Fibroblast of upper back skin (primary cell): ENCODE measurements at regions not wholly inside any gene's neighbourhood (a gene's known extent, or its start where the extent isn't known, plus 50 kb on each side); places are given as distances from the start of the nearest gene placed in this dataset.
A peak's percentile ranks its signal among the peaks of the same experiment; 100 is the strongest.
"Not testable (repeated sequence)": the region's sequence is repeated elsewhere in the genome, so short reads cannot be mapped to it uniquely, and the experiment has no call there.

Experiments
- DNase-seq: peaks from one replicate; pipeline ENCODE4 v3.0.0-alpha.2; 2013

DNA sequence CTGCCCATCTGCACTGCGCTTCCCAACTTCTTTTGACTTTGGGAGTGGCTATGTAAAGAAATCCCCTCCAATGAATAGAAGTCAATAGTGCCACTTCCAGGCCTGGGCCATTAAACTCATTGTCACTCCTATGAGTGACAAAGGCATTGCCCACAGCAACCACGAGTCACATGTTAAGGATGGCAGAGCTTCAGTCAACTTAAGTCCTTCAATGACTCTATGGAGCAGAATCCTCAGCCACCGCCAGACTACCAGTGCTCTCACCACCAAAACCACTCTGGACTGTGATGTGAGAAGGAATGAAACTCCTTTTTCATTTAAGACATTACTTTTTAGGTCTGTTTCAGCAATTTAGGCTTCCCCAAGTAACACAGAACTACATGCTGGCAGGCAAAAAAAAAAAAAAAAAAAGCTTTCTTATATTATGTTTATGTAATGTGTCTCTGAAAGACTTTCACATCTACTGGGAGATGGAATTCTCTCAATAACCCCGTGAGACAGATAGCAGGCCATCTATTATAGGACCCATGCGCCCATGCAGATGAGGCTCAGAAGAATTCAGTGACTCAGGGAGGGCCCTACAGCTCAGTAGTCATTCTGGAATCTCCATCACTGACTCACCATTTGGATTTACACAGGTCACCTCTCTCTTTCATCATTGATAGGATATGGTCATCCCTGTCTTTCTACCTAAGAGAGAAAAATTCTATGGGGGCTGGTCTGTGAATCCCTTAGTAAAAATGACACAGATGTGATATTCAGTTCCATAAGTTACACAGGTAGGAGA lies 180.5 kb downstream of the CEMIP2 start:
- peak; percentile 76 for DNase-seq

GRCh38 chr9:71583792-71584191 lies 184.5 kb downstream of the CEMIP2 start:
- no peak for DNase-seq

DNA sequence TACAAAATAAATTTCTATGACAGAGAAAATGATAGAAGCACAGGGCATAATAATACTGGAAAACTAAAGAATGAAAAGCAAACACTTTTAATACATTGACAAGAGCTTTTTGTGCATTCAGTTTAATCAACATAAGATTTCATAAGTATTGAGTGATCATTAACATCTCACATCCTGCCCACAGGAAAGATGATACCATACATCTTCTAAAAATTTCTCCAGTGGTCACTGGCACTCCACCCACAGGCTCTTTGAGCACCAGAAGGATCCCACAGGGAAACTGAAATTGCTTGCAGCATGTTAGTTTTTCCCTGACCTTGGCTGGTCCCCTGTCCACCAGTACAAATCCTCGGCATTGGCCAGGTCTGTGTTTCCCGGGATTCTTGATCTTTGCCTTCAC lies 186.0 kb downstream of the CEMIP2 start:
- DNase-seq, result no peak

GRCh38 chr9:71581101-71581500 lies 187.2 kb downstream of the CEMIP2 start:
- DNase-seq, result no peak

DNA sequence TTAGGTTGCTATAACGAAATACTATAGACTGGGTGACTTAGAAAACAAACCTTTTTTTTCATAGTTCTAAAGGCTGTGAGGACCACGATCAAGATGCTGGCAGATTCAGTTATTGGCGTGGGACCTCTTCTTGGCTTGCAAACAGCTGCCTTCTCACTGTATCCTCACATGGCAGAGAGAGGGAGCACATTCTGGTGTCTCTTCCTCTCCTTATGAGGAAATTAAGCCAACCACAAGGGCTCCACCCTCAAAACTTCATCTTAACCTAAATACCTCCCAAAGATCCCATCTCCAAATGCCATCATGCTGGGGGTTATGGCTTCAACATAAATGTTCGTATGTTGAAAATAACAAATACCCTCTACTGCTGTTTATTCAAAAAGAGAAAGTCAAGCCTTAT lies 197.1 kb downstream of the CEMIP2 start:
- DNase-seq, result no peak

- DNase-seq, result no peak
These were observed 200.4 kb downstream of the CEMIP2 start for GRCh38 chr9:71567890-71568289.

DNA sequence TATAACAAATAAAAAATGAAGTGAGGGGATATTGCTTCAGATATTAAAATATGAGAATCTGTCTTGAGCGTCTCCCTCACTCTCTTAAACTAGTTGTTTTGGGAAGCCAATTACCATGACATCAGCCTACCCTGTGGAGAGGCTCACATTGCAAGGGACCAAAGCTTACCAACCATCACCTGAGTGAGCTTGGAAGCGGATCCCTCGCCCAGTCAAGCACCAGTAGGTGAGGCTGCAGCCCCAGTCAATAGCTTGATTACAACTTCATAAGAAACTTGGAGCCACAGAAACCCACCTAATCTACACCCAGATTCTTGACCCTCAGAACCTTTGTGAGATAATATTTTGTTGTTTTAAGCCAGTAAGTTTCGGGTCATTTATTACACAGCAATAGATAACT lies 206.2 kb downstream of the CEMIP2 start:
- DNase-seq, result no peak

DNA sequence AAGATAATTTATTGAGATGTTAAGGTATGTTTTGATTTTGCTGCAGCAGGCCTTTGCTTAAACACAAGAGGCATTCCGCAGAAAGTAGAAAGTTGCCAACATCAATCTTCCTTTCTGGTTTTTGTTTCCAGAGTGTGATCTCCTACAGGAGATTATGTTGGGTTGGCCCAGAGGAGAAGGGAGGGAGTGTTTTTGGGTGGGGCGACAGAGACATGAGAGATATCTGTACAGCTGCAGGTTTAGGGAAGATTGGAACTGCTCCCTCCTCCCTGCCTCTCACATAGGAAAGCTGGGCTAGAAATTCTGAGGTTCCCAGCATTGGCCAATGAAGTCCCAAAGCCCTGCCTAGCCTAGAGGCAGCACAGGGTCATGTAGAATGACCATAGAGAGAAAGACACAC lies 211.0 kb downstream of the CEMIP2 start:
- DNase-seq, result no peak

GRCh38 chr9:71552480-71552879 lies 215.8 kb downstream of the CEMIP2 start:
- DNase-seq, result no peak

DNA sequence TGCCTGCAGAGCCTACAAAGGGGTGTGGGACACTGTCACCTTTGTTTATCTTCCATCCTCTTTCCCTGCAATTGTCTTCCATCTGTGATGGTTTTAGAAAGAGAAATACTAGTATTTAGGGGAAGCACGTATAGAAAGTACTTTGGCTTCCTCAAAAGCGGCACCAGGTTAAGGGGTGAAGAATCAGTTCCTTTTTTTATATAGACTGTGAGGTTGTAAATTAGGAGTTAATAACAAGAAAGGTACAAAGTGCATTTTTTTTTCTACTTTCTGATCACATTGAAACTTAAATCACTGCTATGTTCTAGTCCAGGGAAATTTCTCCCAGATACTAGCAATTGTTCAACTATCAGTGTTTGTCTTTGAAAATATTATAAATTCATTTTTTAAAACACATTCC lies 219.3 kb downstream of the CEMIP2 start:
- DNase-seq, result no peak

- no peak for DNase-seq
These were observed 223.8 kb downstream of the CEMIP2 start for GRCh38 chr9:71544464-71544863.

- no peak for DNase-seq
These were observed 226.9 kb downstream of the CEMIP2 start for GRCh38 chr9:71541436-71541835.

GRCh38 chr9:71524996-71525580 lies 243.2 kb downstream of the CEMIP2 start:
- DNase-seq, result no peak

- DNase-seq, result no peak
These were observed 243.8 kb downstream of the CEMIP2 start for GRCh38 chr9:71524516-71524915.

DNA sequence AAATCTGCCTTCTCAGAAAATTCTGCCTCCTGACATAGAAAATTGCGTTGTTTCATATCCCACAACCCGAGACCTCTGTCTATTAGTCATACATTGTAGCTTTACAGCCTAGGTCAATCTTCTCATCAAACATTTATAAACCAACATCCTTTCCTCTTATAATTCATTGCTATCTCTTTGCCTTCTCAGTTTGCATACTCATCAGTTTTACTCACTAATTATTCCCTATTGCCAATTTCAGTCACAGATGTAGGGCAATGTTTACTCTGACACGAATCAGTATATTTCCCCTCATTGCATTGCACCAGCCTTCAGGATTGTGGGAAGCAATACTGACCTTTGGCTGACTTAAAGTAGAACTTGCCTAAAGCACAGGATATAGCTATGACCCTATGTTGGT lies 247.2 kb downstream of the CEMIP2 start:
- DNase-seq, result no peak

- DNase-seq, result no peak
These were observed 249.1 kb downstream of the CEMIP2 start for GRCh38 chr9:71519098-71519696.

GRCh38 chr9:71518045-71518827 lies 250.1 kb downstream of the CEMIP2 start:
- peak; percentile 56 for DNase-seq

DNA sequence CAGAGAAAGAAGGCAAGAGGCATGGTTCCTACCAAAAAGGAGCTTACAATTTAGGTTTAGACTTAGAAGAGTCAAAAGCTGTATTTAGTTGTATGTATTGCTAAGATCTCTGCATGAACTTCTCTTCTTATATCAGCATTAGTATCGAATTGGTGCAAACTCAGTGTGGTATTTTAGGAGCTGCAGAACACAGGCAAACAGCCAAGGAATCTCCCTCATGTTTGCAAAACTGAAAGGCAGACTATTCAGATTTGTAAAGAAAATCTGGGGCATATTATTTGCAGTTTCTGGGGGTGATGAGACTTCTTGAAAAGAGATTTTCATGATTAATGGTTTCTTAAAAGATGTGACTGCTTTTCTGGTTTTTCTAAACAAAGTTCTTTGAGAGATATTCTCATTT lies 252.7 kb downstream of the CEMIP2 start:
- peak; percentile 11 for DNase-seq

- no peak for DNase-seq
These were observed 253.2 kb downstream of the CEMIP2 start for GRCh38 chr9:71515107-71515506.

DNA sequence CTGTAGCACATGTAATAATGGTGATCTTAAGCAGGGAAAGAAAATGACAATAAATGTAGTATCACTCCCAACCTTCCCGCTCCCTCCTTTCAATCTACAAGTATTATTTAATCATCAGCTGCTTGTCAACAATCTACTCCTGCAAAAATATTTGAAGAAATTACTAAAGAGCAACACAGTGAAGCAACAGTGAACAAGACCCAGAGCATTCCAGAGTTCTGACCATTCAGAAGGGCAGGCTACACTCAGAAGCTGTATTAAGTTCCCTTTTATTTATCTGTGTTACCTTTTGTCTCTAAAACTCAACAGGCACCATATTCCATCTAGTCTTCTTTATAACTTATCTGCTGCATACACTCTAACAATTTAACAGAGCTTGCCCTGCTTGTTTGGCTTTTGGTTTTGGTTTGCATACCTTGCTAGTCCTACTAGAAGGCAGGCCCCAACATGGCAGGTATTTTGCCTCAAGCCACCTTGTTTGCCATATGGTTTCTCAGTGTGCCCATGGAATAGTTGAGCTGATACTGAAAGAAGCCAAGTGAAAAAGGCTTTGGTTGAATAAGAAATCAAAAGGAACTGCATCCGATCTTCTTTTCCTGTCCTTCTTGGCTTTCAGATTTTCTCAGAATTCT lies 253.9 kb downstream of the CEMIP2 start:
- DNase-seq, result no peak

GRCh38 chr9:71509054-71509453 lies 259.3 kb downstream of the CEMIP2 start:
- DNase-seq, result peak; percentile 3

DNA sequence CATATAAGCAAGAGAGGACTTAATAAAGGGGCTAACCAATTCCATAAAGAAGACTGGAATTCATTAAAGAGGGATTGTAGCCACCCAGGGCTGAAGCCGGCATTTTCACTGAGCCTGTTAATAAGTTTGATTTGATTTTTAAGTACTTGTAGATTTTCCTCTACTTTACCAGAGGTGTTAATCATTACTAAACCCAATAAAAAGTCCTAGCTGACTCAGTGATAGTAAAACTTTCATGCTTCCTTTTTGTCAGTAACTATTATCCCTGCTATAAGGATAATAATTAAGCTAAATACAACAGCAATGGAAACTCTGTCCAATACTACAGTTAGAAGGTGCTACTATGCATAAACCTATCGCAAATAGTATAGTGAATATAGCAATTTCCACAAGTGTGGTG lies 260.2 kb downstream of the CEMIP2 start:
- not testable (repeated sequence) for DNase-seq

DNA sequence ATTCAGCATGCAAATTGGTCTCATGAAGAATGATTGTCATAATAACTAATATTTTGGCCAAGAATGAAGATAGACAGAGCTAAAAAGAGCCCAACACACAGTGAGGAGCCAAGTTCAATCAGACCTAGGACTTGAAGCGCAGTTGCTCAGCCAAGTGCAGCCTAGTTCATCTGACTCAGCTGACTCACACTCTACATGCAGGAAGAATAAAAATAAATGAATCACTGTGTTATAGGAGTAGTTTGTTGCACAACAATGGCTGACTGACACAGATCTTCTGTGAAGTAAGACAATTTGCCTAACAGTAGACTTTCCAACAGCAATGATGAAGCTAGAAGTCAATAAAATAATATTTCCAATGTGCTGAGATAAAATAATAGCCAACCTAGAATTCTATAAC lies 261.5 kb downstream of the CEMIP2 start:
- peak; percentile 62 for DNase-seq
